Tibial artery (tissue), 4 donors: ENCODE measurements at regions not wholly inside any gene's neighbourhood (a gene's known extent, or its start where the extent isn't known, plus 50 kb on each side); places are given as distances from the start of the nearest gene placed in this dataset.
A peak's percentile ranks its signal among the peaks of the same experiment; 100 is the strongest.

Source experiments
- DNase-seq, 2 donors: peaks; one replicate each; pipeline ENCODE4 v3.0.0-alpha.2; 2019
- H3K27ac ChIP-seq, 2 donors: fragments of 200-600 bp; sonication (generic) in 1 of 2; 1 replicate in 1 of 2; 2 replicates in 1 of 2; pipeline ENCODE4 v1.5.1; 2018 to 2019; ENCODE audit warnings: mild to moderate bottlenecking in 1 of 2
- H3K27me3 ChIP-seq, 2 donors: fragments of 200-600 bp; sonication (generic) in 1 of 2; one replicate each; pipeline versions ENCODE4 v1.5.1 to v1.6.0; 2016 to 2019
- H3K36me3 ChIP-seq, 3 donors: fragments of 200-600 bp; sonication (generic) in 2 of 3; one replicate each; pipeline ENCODE4 v1.5.1; 2016 to 2019; ENCODE audit warnings: mild to moderate bottlenecking in 2 of 3
- H3K4me1 ChIP-seq, 4 donors: fragments of 200-600 bp; sonication (generic) in 2 of 4; 1 replicate in 3 of 4; 2 replicates in 1 of 4; pipeline ENCODE4 v1.5.1; 2016 to 2019
- H3K4me3 ChIP-seq, 2 donors: fragments of 200-600 bp; sonication (generic) in 1 of 2; 1 replicate in 1 of 2; 2 replicates in 1 of 2; pipeline ENCODE4 v1.5.1; 2018 to 2019; ENCODE audit warnings: mild to moderate bottlenecking in 2 of 2
- H3K9me3 ChIP-seq, 3 donors: fragments of 200-600 bp; sonication (generic) in 1 of 3; one replicate each; pipeline ENCODE4 v1.5.1; 2016 to 2019
- intact Hi-C: fragments of 100-400 bp; cut with DNase I; formaldehyde crosslinking; loops from one replicate; pipeline ENCODE4 v1.15.0; 2023; ENCODE audit warnings: low total_unique reads
- TF ChIP-seq, protein P1 (sequence below), 2 experiments: fragments of 200-600 bp in 1 of 2; fragments of 450-650 bp in 1 of 2; IDR thresholded peaks; one replicate each; pipeline ENCODE4 v1.5.1; 2017 to 2019; ENCODE audit warnings: antibody characterized with exemption in 2 of 2, mild to moderate bottlenecking in 1 of 2, moderate library complexity in 1 of 2

DNA sequence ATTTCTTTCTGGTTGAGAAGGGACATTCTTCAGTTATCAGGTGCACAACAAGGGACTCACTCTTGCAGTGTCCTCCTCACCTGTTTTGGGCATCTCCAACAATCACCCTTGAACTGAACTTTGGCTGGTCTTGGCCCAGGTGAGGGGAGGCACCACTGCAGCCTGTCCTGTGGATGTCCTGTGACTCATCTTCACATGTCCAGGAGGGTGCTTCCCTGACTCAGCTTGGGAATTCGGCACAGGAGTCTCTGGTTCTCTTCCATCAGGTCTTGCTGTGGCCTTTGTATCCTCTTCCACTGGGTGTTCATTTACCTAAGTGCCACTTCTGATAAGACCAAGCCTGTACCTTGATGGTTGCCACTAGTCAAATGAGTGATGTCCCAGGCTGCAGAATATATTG is 196.7 kb upstream of the MKI67 start:
- peaks cover 0 to 4% of the 10 kb centered on the region in 2 donors for H3K27me3 ChIP-seq

DNA sequence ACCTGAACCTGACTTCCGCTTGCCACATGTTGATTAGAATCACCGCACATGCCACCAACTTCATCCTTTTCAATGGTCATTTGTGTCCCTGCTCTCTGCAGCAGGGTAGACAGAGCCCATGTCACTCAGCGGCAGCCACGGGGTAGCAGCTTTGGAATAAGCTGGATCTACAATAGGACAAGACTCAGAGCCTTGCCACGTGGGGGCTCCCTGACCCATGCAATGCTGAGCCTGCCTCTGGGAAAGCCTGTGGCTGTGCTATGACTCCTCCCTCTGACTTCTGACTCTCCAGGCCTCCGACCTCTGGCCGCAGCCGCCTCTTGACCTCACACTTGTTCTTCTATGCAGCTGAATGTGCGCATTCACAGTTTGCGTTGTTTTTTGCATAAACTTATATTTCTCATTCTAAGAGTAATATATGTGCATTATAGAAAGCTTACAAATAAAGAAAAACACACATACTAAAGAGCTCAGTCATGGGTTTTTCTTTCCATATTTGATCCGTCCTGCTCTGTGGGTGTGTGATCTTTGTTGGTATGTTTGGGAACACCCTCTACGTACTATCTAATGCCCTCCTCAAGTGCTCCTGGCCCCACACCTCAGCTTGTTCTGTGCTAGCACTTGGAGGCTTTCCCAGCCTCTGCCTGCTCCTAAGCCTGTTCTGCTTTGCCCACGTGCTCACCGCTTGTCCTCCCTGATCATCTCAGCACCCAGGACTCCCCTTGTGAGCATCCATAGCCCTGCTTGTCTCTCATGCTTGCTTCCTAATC is 198.0 kb upstream of the MKI67 start:
- TF ChIP-seq, protein P1, sequence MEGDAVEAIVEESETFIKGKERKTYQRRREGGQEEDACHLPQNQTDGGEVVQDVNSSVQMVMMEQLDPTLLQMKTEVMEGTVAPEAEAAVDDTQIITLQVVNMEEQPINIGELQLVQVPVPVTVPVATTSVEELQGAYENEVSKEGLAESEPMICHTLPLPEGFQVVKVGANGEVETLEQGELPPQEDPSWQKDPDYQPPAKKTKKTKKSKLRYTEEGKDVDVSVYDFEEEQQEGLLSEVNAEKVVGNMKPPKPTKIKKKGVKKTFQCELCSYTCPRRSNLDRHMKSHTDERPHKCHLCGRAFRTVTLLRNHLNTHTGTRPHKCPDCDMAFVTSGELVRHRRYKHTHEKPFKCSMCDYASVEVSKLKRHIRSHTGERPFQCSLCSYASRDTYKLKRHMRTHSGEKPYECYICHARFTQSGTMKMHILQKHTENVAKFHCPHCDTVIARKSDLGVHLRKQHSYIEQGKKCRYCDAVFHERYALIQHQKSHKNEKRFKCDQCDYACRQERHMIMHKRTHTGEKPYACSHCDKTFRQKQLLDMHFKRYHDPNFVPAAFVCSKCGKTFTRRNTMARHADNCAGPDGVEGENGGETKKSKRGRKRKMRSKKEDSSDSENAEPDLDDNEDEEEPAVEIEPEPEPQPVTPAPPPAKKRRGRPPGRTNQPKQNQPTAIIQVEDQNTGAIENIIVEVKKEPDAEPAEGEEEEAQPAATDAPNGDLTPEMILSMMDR (IDR thresholded peaks at IDR 0.05): peak in 1 of 2 experiments; percentile 21
- Histone ChIP-seq H3K9me3 (peaks cover 0 to 7% (median 0%) of the 10 kb centered on the region in 3 donors), H3K4me1 (no peaks in the 10 kb centered on the region), H3K27ac (no peak overlapping the region), H3K27me3 (peaks cover 0 to 4% of the 10 kb centered on the region in 2 donors), H3K4me3 (no peak overlapping the region), H3K36me3 (no peaks in the 10 kb centered on the region)
- intact Hi-C loops: loop anchor here (5.0 kb wide), 1 partner anchor 777 kb away; the partner anchor contains the start of gene NPS
- DNase-seq: peak in 1 of 2 donors; percentile 42

More for the DNA sequence above, 196.7 kb upstream of the MKI67 start:
- Histone ChIP-seq H3K9me3 (peaks cover 0 to 7% (median 0%) of the 10 kb centered on the region in 3 donors), H3K36me3 (no peaks in the 10 kb centered on the region), H3K27ac (no peak overlapping the region), H3K4me1 (no peaks in the 10 kb centered on the region), H3K4me3 (no peak overlapping the region)
- intact Hi-C loops: loop anchor here (5.0 kb wide), 1 partner anchor 776 kb away; the partner anchor contains the start of gene NPS
- no peak for DNase-seq
- TF ChIP-seq, protein P1 (IDR thresholded peaks at IDR 0.05): no peak

DNA sequence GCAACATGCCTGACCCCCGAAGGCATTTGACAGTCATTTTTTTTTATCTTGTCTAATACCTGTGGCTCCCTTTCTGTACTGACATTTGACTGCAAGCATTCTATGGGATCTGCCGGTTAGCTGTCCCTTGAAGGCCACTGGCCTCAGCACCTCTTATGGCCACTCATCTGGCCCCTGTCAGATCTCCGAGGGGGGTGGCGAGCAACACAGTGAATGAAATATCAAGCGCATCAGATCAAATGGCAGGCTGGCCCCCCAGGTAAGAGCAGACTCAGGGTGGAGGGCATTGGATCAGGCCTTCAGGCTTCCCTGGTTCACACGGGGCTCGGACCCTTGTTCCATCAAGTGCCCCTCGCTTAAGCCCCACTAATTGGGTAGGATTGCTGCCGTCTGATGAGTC is 199.6 kb upstream of the MKI67 start:
- DNase-seq: no peak
- TF ChIP-seq, protein P1 (IDR thresholded peaks at IDR 0.05): no peak
- H3K4me1 ChIP-seq: no peaks in the 10 kb centered on the region
- H3K27ac ChIP-seq: no peak overlapping the region
- peaks cover 0 to 7% (median 0%) of the 10 kb centered on the region in 3 donors for H3K9me3 ChIP-seq
- intact Hi-C loops: no loop called here
- H3K36me3 ChIP-seq: no peaks in the 10 kb centered on the region
- no peak overlapping the region for H3K4me3 ChIP-seq
- H3K27me3 ChIP-seq: peaks cover 0 to 4% of the 10 kb centered on the region in 2 donors

DNA sequence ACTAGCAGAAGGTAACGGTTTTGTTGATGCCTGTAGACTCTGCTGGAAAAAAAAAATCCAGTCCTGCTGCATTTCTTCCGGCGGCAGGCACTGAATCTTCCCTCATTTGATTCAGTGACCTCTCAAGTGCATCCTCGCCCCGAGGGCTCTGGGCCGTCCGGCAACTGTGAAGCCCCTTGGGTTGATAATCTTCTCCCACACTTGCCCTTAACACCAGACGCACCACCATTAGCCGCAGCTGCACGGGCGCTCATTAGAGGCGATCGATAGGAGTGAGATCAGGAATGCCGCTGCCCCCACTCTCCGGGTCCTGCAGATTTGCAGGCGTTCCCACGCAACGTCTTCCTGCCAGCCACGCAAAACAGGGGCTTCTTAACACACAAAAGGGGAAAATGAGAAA is 200.0 kb upstream of the MKI67 start:
- TF ChIP-seq, protein P1 (IDR thresholded peaks at IDR 0.05): no peak
- intact Hi-C loops: no loop called here

DNA sequence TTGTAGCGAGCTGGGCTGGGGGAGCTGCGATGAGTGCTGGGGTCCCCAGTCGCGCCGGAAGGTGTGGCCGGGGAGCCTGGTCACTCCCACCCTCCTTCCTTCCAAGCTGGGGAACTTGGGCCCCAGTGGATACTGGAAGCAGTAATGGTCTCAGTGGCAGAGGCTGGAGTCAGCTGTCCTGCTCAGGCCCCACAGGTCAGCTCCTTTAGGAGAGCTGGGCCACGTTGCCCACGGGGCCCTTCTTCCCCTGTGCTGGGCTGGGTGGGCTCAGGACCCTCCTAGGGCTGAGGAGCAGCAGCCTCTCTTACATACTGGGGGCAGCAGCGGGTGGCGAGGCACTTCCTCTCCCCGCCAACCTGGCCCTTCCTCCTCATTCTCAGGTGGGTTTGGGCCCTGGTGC is 200.6 kb upstream of the MKI67 start:
- intact Hi-C loops: no loop called here
- TF ChIP-seq, protein P1 (IDR thresholded peaks at IDR 0.05): no peak
- no peak for DNase-seq

More for the DNA sequence above, 200.0 kb upstream of the MKI67 start:
- Histone ChIP-seq H3K9me3 (peaks cover 0 to 7% (median 0%) of the 10 kb centered on the region in 3 donors), H3K27me3 (peaks cover 0 to 4% of the 10 kb centered on the region in 2 donors), H3K36me3 (no peaks in the 10 kb centered on the region), H3K4me1 (no peaks in the 10 kb centered on the region), H3K4me3 (no peak overlapping the region), H3K27ac (no peak overlapping the region)
- DNase-seq: no peak

More for the DNA sequence above, 200.6 kb upstream of the MKI67 start:
- H3K9me3 ChIP-seq: peaks cover 0 to 7% (median 0%) of the 10 kb centered on the region in 3 donors
- peaks cover 0 to 4% of the 10 kb centered on the region in 2 donors for H3K27me3 ChIP-seq
- H3K36me3 ChIP-seq: no peaks in the 10 kb centered on the region
- H3K4me1 ChIP-seq: no peaks in the 10 kb centered on the region
- H3K27ac ChIP-seq: no peak overlapping the region
- H3K4me3 ChIP-seq: no peak overlapping the region
